ENCODE measurements at regions not wholly inside any gene's neighbourhood (a gene's known extent, or its start where the extent isn't known, plus 50 kb on each side); places are given as distances from the start of the nearest gene placed in this dataset.

- TF ChIP-seq SP1 (IDR thresholded peaks at IDR 0.05; ENCODE audit: low read depth, low read length) (no peak), CTCF (IDR thresholded peaks at IDR 0.05; ENCODE audit: control extremely low read depth in 1 of 3, insufficient read depth in 1 of 3, low read depth in 1 of 3, low read length in 3 of 3) (no peak), JUN (IDR thresholded peaks at IDR 0.05; ENCODE audit: low read depth, low read length) (no peak), SAP30 (IDR thresholded peaks at IDR 0.05; ENCODE audit: insufficient read depth, insufficient replicate concordance, low read length) (no peak), ATF3 (IDR thresholded peaks at IDR 0.05; ENCODE audit: insufficient read depth, low read depth, low read length) (no peak), GTF2F1 (IDR thresholded peaks at IDR 0.05; ENCODE audit: borderline replicate concordance, low read depth, low read length) (no peak), EP300 (IDR thresholded peaks at IDR 0.05; ENCODE audit: borderline replicate concordance in 1 of 2, low read depth in 2 of 2, low read length in 2 of 2) (no peak), EZH2 (IDR thresholded peaks at IDR 0.05; ENCODE audit: low read depth, low read length, severe bottlenecking) (no peak), CHD1 (IDR thresholded peaks at IDR 0.05; ENCODE audit: low read depth, low read length) (no peak), JUND (IDR thresholded peaks at IDR 0.05; ENCODE audit: low read length) (no peak), SIN3A (conservative IDR thresholded peaks at IDR 0.05 in 1 of 2, IDR thresholded peaks at IDR 0.05 in 1 of 2; ENCODE audit: low read depth in 1 of 2, low read length in 2 of 2) (no peak)
Measured at GRCh38 chr13:53569453-53569852, 540.8 kb downstream of the OLFM4 start.
